Immature natural killer cell (primary cell): ENCODE measurements at regions not wholly inside any gene's neighbourhood (a gene's known extent, or its start where the extent isn't known, plus 50 kb on each side); places are given as distances from the start of the nearest gene placed in this dataset.
"Not testable (repeated sequence)": the region's sequence is repeated elsewhere in the genome, so short reads cannot be mapped to it uniquely, and the experiment has no call there.

Experiments
- DNase-seq, 3 donors: peaks; one replicate each; pipeline ENCODE4 v3.0.0; 2022; ENCODE audit warnings: mixed read lengths in 1 of 3
- H3K27ac Mint-ChIP-seq, 6 donors: one replicate each; pipeline ENCODE4 v1.8.0; 2020; ENCODE audit warnings: mixed read lengths in 6 of 6, mild to moderate bottlenecking in 5 of 6, inconsistent platforms in 4 of 6, moderate library complexity in 3 of 6
- H3K27me3 Mint-ChIP-seq, 3 donors: one replicate each; pipeline ENCODE4 v1.8.0; 2020 to 2021; ENCODE audit warnings: low read depth in 3 of 3, mild to moderate bottlenecking in 3 of 3, mixed read lengths in 3 of 3, moderate library complexity in 3 of 3, inconsistent platforms in 1 of 3
- H3K36me3 Mint-ChIP-seq, 3 donors: one replicate each; pipeline ENCODE4 v1.8.0; 2020; ENCODE audit warnings: mixed read lengths in 3 of 3, inconsistent platforms in 2 of 3, mild to moderate bottlenecking in 2 of 3
- H3K4me1 Mint-ChIP-seq, 2 donors: one replicate each; pipeline ENCODE4 v1.8.0; 2020; ENCODE audit warnings: inconsistent platforms in 2 of 2, mild to moderate bottlenecking in 2 of 2, mixed read lengths in 2 of 2, moderate library complexity in 1 of 2
- H3K4me3 Mint-ChIP-seq, 5 donors: one replicate each; pipeline ENCODE4 v1.8.0; 2020; ENCODE audit warnings: mild to moderate bottlenecking in 5 of 5, mixed read lengths in 5 of 5, inconsistent platforms in 3 of 5, moderate library complexity in 3 of 5
- H3K9me3 Mint-ChIP-seq, 6 donors: one replicate each; pipeline ENCODE4 v1.8.0; 2020; ENCODE audit warnings: mild to moderate bottlenecking in 6 of 6, mixed read lengths in 6 of 6, inconsistent platforms in 4 of 6, moderate library complexity in 3 of 6

- H3K4me1 Mint-ChIP-seq = peaks cover 18 to 25% of the 10 kb centered on the region in 2 donors
- H3K4me3 Mint-ChIP-seq, DNase-seq, H3K27me3 Mint-ChIP-seq, H3K9me3 Mint-ChIP-seq, H3K27ac Mint-ChIP-seq: not testable (repeated sequence)
- H3K36me3 Mint-ChIP-seq = peaks cover 3 to 25% (median 8%) of the 10 kb centered on the region in 3 donors
Measured at GRCh38 chr17:64790690-64791089, 128.6 kb upstream of the SMURF2 start.

GRCh38 chr17:64790193-64790592 lies 128.1 kb upstream of the SMURF2 start:
- Mint-ChIP-seq H3K36me3 (peaks cover 3 to 24% (median 8%) of the 10 kb centered on the region in 3 donors), H3K4me1 (peaks cover 18 to 25% of the 10 kb centered on the region in 2 donors)
- not testable (repeated sequence) for DNase-seq, H3K27ac Mint-ChIP-seq, H3K9me3 Mint-ChIP-seq, H3K4me3 Mint-ChIP-seq, H3K27me3 Mint-ChIP-seq

GRCh38 chr17:64789061-64789445 lies 126.9 kb upstream of the SMURF2 start:
- not testable (repeated sequence) for DNase-seq, H3K27ac Mint-ChIP-seq, H3K9me3 Mint-ChIP-seq, H3K27me3 Mint-ChIP-seq, H3K4me3 Mint-ChIP-seq
- Mint-ChIP-seq H3K4me1 (peaks cover 18% of the 10 kb centered on the region in 2 donors), H3K36me3 (peaks cover 3 to 21% (median 8%) of the 10 kb centered on the region in 3 donors)

GRCh38 chr17:64788286-64789060 lies 126.4 kb upstream of the SMURF2 start:
- Mint-ChIP-seq H3K4me3 (no peak overlapping the region), H3K4me1 (peaks cover 16 to 18% of the 10 kb centered on the region in 2 donors), H3K36me3 (peaks cover 3 to 21% (median 8%) of the 10 kb centered on the region in 3 donors), H3K9me3 (no peaks in the 10 kb centered on the region), H3K27me3 (peaks cover 0 to 9% (median 0%) of the 10 kb centered on the region in 3 donors), H3K27ac (no peak overlapping the region)
- no peak for DNase-seq

- no peak for DNase-seq
- Mint-ChIP-seq H3K9me3 (no peaks in the 10 kb centered on the region), H3K4me1 (peaks cover 12 to 13% of the 10 kb centered on the region in 2 donors), H3K36me3 (peaks cover 3 to 19% (median 8%) of the 10 kb centered on the region in 3 donors), H3K27ac (peak overlapping the region in 1 of 6 donors; percentile 49), H3K27me3 (peaks cover 0 to 6% (median 0%) of the 10 kb centered on the region in 3 donors), H3K4me3 (no peak overlapping the region)
Measured at GRCh38 chr17:64787921-64788271, 125.8 kb upstream of the SMURF2 start.

- peak overlapping the region in 1 of 6 donors; percentile 49 for H3K27ac Mint-ChIP-seq
- peaks cover 9 to 10% of the 10 kb centered on the region in 2 donors for H3K4me1 Mint-ChIP-seq
- DNase-seq = no peak
- H3K27me3 Mint-ChIP-seq = peaks cover 0 to 4% (median under 1%) of the 10 kb centered on the region in 3 donors
- H3K4me3 Mint-ChIP-seq = no peak overlapping the region
- H3K9me3 Mint-ChIP-seq = no peaks in the 10 kb centered on the region
- peaks cover 3 to 16% (median 8%) of the 10 kb centered on the region in 3 donors for H3K36me3 Mint-ChIP-seq
Measured at GRCh38 chr17:64787255-64787920, 125.3 kb upstream of the SMURF2 start.

GRCh38 chr17:64786337-64786736 lies 124.2 kb upstream of the SMURF2 start:
- H3K9me3 Mint-ChIP-seq = no peaks in the 10 kb centered on the region
- peaks cover 0 to 4% (median 4%) of the 10 kb centered on the region in 3 donors for H3K27me3 Mint-ChIP-seq
- H3K4me1 Mint-ChIP-seq = peaks cover 8 to 9% of the 10 kb centered on the region in 2 donors
- peaks cover 3 to 10% (median 3%) of the 10 kb centered on the region in 3 donors for H3K36me3 Mint-ChIP-seq
- H3K4me3 Mint-ChIP-seq = no peak overlapping the region
- peak overlapping the region in 1 of 6 donors; percentile 23 for H3K27ac Mint-ChIP-seq
- no peak for DNase-seq

GRCh38 chr17:64785011-64785421 lies 122.9 kb upstream of the SMURF2 start:
- H3K4me1 Mint-ChIP-seq = peaks cover 9 to 10% of the 10 kb centered on the region in 2 donors
- H3K4me3 Mint-ChIP-seq = no peak overlapping the region
- H3K27me3 Mint-ChIP-seq = peaks cover 0 to 9% (median 6%) of the 10 kb centered on the region in 3 donors
- H3K9me3 Mint-ChIP-seq = no peaks in the 10 kb centered on the region
- no peak overlapping the region for H3K27ac Mint-ChIP-seq
- peaks cover 3 to 10% (median 3%) of the 10 kb centered on the region in 3 donors for H3K36me3 Mint-ChIP-seq
- no peak for DNase-seq

GRCh38 chr17:64784353-64785010 lies 122.4 kb upstream of the SMURF2 start:
- DNase-seq = no peak
- peaks cover 3 to 10% (median 3%) of the 10 kb centered on the region in 3 donors for H3K36me3 Mint-ChIP-seq
- H3K4me3 Mint-ChIP-seq = no peak overlapping the region
- no peak overlapping the region for H3K27ac Mint-ChIP-seq
- H3K27me3 Mint-ChIP-seq = peaks cover 0 to 13% (median 6%) of the 10 kb centered on the region in 3 donors
- H3K9me3 Mint-ChIP-seq = no peaks in the 10 kb centered on the region
- peaks cover 9 to 15% of the 10 kb centered on the region in 2 donors for H3K4me1 Mint-ChIP-seq

- DNase-seq = no peak
- Mint-ChIP-seq H3K4me3 (no peak overlapping the region), H3K4me1 (peaks cover 14 to 19% of the 10 kb centered on the region in 2 donors), H3K27ac (no peak overlapping the region), H3K9me3 (no peaks in the 10 kb centered on the region), H3K36me3 (peaks cover 3 to 7% (median 3%) of the 10 kb centered on the region in 3 donors), H3K27me3 (peaks cover 0 to 13% (median 11%) of the 10 kb centered on the region in 3 donors)
Measured at GRCh38 chr17:64783556-64784352, 121.6 kb upstream of the SMURF2 start.

- Mint-ChIP-seq H3K36me3 (peaks cover 3 to 7% (median 3%) of the 10 kb centered on the region in 3 donors), H3K9me3 (no peaks in the 10 kb centered on the region), H3K4me1 (peaks cover 15 to 20% of the 10 kb centered on the region in 2 donors), H3K27ac (peak overlapping the region in 3 of 6 donors; percentile 36 to 59 (median 45)), H3K4me3 (no peak overlapping the region), H3K27me3 (peaks cover 0 to 13% (median 11%) of the 10 kb centered on the region in 3 donors)
- DNase-seq = no peak
Measured at GRCh38 chr17:64783031-64783461, 120.9 kb upstream of the SMURF2 start.

GRCh38 chr17:64781810-64782555 lies 119.9 kb upstream of the SMURF2 start:
- Mint-ChIP-seq H3K4me1 (peaks cover 26 to 29% of the 10 kb centered on the region in 2 donors), H3K27me3 (peaks cover 2 to 16% (median 11%) of the 10 kb centered on the region in 3 donors), H3K27ac (peak overlapping the region in 5 of 6 donors; percentile 39 to 77 (median 53)), H3K9me3 (no peaks in the 10 kb centered on the region), H3K36me3 (peaks cover 1 to 7% (median 3%) of the 10 kb centered on the region in 3 donors), H3K4me3 (peak overlapping the region; percentile 43 to 72 (median 68))
- DNase-seq = no peak
